A549 (cell line): ENCODE measurements at regions not wholly inside any gene's neighbourhood (a gene's known extent, or its start where the extent isn't known, plus 50 kb on each side); places are given as distances from the start of the nearest gene placed in this dataset.

Source experiments
- BHLHE40 ChIP-seq: IDR thresholded peaks from 2 replicates; pipeline ENCODE4 v1.6.1; 2012; ENCODE audit warnings: low read depth, low read length, inconsistent platforms
- EP300 ChIP-seq, 2 experiments: fragments of >200 bp; sonication (Bioruptor Twin); formaldehyde crosslinking; IDR thresholded peaks; 2 replicates in 1 of 2; 3 replicates in 1 of 2; pipeline ENCODE4 v1.6.1; 2016 to 2017
- ESRRA ChIP-seq: fragments of 150-350 bp; IDR thresholded peaks from 2 replicates; pipeline ENCODE4 v1.6.1; 2014; ENCODE audit warnings: mild to moderate bottlenecking, low read length, borderline replicate concordance
- HDAC2 ChIP-seq: fragments of 200-600 bp; sonication (generic); IDR thresholded peaks from 2 replicates; pipeline ENCODE4 v1.6.1; 2016
- KDM1A ChIP-seq: fragments of 200-600 bp; sonication (generic); IDR thresholded peaks from 2 replicates; pipeline ENCODE4 v1.6.1; 2016; ENCODE audit warnings: low read depth, mild to moderate bottlenecking
- MYC ChIP-seq: IDR thresholded peaks from 2 replicates; pipeline ENCODE4 v1.6.1; 2012; ENCODE audit warnings: mild to moderate bottlenecking, inconsistent platforms, low read length, improper control_type of control experiment, borderline replicate concordance
- POLR2A ChIP-seq: IDR thresholded peaks from 2 replicates; pipeline ENCODE4 v1.6.1; 2012; ENCODE audit warnings: mild to moderate bottlenecking, low read length
- RCOR1 ChIP-seq: fragments of 150-350 bp; IDR thresholded peaks from 2 replicates; pipeline ENCODE4 v1.6.1; 2014; ENCODE audit warnings: antibody characterized with exemption, low read length, low read depth
- ZSCAN20 ChIP-seq: fragments of 250-450 bp; sonication (Bioruptor Pico); IDR thresholded peaks from 2 replicates; pipeline ENCODE4 v1.8.0; 2022; ENCODE audit warnings: mild to moderate bottlenecking, moderate library complexity
- TF ChIP-seq, protein P1 (sequence below): fragments of >200 bp; sonication (Bioruptor Twin); formaldehyde crosslinking; IDR thresholded peaks from 3 replicates; pipeline ENCODE4 v1.5.1; 2016
- TF ChIP-seq, protein P2 (sequence below): IDR thresholded peaks from 2 replicates; pipeline ENCODE4 v1.6.1; 2012; ENCODE audit warnings: low read depth, borderline replicate concordance

DNA sequence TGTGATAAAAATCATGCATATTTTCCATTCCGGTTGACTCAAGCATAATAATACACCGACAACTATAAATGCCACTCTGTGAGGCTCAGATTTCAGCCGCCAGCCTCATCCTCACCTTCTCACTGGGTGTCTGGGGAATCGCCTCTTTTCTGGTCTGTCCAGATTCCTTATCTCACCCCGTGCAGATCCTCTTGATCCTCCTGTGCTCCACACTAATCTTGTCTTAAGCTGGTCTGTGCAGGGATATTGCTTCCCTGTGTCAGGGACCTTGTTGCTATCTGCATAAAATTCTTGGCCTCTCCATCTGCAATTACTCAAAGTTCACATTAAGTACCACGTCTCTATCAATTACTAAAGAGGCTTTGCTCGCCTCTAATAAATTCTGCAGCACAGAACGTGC lies 116.6 kb upstream of the SPACA7 start:
- TF ChIP-seq, protein P1, sequence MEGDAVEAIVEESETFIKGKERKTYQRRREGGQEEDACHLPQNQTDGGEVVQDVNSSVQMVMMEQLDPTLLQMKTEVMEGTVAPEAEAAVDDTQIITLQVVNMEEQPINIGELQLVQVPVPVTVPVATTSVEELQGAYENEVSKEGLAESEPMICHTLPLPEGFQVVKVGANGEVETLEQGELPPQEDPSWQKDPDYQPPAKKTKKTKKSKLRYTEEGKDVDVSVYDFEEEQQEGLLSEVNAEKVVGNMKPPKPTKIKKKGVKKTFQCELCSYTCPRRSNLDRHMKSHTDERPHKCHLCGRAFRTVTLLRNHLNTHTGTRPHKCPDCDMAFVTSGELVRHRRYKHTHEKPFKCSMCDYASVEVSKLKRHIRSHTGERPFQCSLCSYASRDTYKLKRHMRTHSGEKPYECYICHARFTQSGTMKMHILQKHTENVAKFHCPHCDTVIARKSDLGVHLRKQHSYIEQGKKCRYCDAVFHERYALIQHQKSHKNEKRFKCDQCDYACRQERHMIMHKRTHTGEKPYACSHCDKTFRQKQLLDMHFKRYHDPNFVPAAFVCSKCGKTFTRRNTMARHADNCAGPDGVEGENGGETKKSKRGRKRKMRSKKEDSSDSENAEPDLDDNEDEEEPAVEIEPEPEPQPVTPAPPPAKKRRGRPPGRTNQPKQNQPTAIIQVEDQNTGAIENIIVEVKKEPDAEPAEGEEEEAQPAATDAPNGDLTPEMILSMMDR = no peak
- TF ChIP-seq ESRRA (no peak), KDM1A (no peak), HDAC2 (no peak), EP300 (IDR thresholded peaks at IDR 0.05) (no peak), ZSCAN20 (CRISPR knock-in tag) (no peak), POLR2A (no peak), BHLHE40 (no peak), RCOR1 (no peak), MYC (no peak)
- TF ChIP-seq, protein P2, sequence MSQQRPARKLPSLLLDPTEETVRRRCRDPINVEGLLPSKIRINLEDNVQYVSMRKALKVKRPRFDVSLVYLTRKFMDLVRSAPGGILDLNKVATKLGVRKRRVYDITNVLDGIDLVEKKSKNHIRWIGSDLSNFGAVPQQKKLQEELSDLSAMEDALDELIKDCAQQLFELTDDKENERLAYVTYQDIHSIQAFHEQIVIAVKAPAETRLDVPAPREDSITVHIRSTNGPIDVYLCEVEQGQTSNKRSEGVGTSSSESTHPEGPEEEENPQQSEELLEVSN = no peak
